Fibroblast of lung (primary cell): ENCODE measurements at regions not wholly inside any gene's neighbourhood (a gene's known extent, or its start where the extent isn't known, plus 50 kb on each side); places are given as distances from the start of the nearest gene placed in this dataset.

ENCODE experiments used
- CTCF ChIP-seq, 2 donors: IDR thresholded peaks in 1 of 2; conservative IDR thresholded peaks in 1 of 2; 1 replicate in 1 of 2; 2 replicates in 1 of 2; pipeline ENCODE4 v1.5.1; 2011 to 2012; ENCODE audit warnings: low read length in 2 of 2, control low read depth in 1 of 2, inconsistent platforms in 1 of 2, low read depth in 1 of 2, mild to moderate bottlenecking in 1 of 2
- EZH2 ChIP-seq: IDR thresholded peaks from 2 replicates; pipeline ENCODE4 v1.5.1; 2012; ENCODE audit warnings: low read length, control low read depth, mild to moderate bottlenecking; ENCODE audit errors: missing control alignments

- TF ChIP-seq CTCF (conservative IDR thresholded peaks at IDR 0.05 in 1 of 2, IDR thresholded peaks at IDR 0.05 in 1 of 2; ENCODE audit: low read depth in 1 of 2, low read length in 2 of 2): no peak
- TF ChIP-seq EZH2: no peak
Observed at GRCh38 chr9:10697044-10697443, 84.2 kb upstream of the PTPRD start.
